SW480 (cell line): ENCODE measurements at regions not wholly inside any gene's neighbourhood (a gene's known extent, or its start where the extent isn't known, plus 50 kb on each side); places are given as distances from the start of the nearest gene placed in this dataset.
"Not testable (repeated sequence)": the region's sequence is repeated elsewhere in the genome, so short reads cannot be mapped to it uniquely, and the experiment has no call there.

Experiments
- DNase-seq: peaks from one replicate; pipeline ENCODE4 v3.0.0-alpha.2; 2016; ENCODE audit warnings: low spot score

DNA sequence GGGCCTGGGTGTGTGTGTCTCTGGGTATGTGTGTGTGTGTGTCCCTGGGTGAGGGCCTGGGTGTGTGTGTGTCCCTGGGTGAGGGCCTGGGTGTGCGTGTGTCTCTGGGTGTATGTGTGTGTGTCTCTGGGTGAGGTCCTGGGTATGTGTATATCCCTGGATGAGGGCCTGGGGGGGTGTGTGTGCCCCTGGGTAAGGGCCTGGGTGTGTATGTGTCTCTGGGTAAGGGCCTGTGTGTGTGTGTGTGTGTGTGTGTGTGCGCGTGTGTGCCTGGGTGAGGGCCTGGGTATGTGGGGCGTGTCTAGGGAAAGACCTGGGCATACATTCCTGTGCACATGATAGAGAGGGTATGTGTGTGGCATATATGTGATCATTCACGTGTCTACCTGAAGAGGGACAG is 155.1 kb upstream of the ZC3H12A start:
- no peak for DNase-seq

DNA sequence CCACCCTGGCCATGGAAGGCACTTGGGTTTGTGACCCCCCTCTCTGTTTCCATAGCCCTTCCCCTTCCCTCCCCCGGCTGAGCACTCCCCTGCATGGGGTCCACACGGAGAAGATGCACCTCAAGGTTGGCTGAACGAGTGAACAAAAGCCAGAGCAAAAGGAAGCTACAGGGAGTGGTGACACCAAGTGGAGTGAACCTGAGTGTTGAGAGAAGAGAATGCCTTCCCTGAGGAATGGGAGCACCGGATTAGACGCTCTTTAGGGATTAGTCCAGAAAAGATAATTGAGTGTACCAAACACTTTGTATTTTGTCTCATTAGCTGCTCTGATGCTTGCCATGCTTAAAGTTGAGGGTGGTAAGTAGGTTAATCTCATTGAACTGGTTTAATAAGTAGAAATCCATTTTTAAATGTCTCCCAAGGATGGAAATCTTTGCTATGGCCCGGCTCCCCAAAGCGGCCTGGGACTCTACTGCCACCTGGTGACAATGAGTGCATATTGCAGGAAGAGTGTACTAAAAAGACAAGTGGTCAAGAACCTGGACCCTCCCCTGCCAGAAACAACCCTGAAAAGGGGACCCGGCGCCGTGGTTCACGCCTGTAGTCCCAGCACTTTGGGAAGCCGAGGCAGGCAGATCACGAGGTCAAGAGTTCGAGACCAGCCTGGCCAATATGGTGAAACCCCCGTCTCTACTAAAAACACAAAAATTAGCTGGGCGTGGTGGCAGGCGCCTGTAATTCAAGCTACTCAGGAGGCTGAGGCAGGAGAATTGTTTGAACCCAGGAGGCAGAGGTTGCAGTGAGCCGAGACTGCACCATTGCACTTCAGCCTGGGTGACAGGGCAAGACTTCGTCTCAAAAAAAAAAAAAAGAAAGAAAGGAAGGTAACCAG is 150.6 kb upstream of the ZC3H12A start:
- no peak for DNase-seq

DNA sequence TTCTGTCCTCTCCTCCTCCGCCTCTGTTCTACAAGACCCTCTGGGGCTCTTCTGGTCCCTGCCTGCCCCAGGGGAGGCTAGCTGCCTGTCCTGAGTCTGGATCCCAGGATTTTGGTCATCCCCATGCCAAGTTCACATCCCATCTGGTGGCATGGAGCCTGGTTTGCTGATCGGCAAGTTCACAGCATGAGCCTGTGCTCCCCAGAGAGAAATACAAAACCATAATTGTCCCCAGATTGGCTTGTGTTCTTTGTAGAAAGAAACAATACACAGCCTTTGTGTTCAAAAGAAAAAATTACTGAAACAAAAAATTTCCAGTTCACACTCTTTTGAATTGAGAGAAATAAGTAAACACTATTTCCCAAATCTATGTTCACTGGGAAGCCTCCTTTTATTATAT is 149.4 kb upstream of the ZC3H12A start:
- no peak for DNase-seq

DNA sequence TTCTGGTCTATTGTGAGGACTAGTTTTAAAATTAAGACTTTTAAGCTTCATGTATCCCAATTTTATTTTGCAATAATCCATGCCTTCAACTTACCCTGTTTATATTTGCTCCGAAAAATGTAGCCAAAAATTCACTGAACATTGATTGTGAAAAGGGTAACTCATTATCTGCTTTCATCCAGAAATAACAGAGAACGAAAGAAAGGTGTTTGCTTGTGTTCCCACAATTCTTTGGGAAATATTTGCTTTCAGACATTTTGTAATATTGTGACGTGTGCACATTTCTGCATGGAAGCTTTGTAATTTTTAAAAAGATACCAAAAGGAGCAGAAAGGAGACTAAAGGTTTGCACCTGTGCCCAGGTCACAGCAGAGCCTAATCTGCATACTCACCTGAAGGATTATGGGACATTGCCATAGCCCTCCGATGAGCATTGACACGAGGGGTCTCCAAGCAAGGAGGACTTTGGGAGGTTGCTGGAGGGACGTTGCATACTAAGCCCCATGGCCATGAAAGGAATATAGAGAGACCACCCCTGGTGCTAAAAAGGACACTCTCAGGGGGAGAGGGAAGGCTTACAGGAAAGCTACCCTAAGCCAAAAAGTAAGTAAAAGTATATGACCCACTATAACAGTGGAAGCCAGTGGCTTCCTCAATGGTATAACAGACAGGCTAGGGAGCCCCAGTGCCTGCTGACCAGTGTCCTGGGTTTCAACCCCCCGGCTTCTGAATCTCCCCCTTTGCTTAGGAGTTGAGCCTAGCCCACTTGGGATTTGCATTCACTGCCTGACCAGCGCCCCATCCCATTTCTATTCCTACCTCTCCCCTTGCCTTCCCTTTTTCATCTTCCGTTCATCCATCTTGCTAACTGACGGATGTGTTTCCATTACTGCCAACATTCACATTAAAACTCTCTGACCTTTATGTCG is 148.6 kb upstream of the ZC3H12A start:
- peak; percentile 19 for DNase-seq

DNA sequence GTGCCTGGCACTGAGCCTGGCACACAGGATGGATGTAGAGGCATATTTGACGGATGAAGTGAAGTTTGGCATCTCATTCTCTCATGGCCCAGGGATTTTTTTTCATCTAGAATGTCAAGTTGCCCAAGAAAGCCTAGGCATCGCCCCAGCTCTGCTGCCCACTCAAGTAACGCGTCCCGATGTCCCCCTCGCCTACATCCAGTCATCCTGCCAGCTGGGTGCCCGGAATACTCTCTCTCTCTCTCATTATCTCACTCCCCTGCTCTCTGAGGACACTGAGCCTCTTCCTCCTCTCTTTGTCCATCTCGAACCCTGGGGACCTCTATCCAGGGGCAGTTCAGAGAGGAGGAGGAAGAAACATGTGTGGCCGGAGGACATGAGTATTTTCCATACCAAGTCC is 142.3 kb upstream of the ZC3H12A start:
- DNase-seq = no peak

DNA sequence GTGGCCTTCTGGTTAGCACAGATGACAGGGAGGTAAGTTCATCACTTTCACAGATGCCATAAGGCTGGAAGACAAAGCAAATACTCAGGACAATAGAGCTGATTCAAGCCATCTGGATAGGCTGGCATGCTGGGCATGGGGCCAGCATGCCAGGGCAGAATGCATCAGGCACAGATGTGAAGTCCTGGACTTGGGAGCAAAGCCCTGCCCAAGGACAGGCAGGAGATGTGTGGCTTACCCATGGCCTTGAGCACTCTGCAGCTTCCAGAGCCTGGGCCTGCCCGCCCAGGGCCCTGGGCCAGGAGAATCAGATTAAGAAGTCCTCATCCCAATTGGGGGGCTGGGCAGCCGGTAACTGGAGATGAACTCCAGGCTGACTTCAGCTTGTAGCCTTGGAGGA is 135.7 kb upstream of the ZC3H12A start:
- DNase-seq = no peak

DNA sequence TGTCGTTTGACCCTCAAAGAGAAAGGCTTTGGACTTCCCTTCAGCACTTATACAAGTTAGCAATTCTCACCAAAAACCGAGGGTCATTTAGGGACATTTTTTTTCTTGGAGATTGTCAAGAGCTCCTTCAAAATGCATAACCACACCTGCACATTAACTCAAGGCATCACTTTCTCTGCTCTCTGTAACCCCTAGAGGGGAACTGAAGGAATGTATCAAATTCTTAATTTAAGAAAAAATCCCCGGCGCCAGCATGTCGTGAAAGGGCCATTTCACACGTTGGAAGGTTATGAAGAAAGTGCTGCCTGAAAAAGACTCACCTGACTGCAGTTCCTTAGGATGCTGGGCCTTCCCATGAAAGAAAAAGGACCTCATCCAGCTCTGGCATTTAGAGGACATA is 131.6 kb upstream of the ZC3H12A start:
- no peak for DNase-seq

DNA sequence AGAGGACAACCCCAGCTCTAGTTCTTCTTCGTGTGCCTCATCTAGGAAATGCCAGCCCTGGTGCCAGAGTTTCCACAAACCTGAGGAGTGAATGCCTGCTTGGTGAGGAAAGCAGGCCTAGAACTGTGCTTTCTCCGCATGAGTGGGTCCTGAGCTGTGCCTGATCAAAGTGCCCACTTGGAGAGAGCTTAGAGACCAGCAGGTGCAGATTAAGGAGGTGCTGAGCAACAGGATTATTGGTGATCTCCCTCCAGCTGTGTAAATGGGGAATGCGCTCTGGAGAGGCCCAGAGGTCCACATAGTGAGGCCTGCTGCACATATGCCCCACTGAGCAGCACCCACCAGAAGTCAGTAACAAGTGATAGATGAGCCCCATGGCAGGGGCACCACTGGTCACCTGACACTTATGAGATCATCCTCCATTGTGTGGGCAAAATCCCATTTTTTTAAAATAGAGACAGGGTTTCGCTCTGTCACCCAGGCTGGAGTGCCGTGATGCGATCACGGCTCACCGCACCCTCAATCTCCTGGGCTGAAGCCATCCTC is 127.2 kb upstream of the ZC3H12A start:
- no peak for DNase-seq

DNA sequence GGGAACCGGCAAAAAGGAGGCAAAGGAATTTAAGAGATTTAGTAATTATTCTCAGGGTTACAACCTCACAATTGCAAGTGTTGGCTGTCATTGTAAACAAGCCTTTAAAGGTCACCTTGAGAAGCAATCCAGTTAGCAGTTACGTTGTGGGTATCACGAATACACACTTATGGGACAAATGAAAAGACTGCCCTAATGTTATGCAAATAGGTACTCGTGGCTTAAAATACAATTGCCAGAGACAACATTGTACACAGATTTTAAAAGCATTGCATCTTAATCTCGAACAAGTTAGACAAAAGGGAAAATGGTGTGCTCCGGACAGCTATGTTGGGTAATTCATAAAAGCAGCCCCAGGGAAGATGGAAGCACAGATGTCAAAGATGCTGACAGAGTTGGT is 120.5 kb upstream of the ZC3H12A start:
- no peak for DNase-seq

DNA sequence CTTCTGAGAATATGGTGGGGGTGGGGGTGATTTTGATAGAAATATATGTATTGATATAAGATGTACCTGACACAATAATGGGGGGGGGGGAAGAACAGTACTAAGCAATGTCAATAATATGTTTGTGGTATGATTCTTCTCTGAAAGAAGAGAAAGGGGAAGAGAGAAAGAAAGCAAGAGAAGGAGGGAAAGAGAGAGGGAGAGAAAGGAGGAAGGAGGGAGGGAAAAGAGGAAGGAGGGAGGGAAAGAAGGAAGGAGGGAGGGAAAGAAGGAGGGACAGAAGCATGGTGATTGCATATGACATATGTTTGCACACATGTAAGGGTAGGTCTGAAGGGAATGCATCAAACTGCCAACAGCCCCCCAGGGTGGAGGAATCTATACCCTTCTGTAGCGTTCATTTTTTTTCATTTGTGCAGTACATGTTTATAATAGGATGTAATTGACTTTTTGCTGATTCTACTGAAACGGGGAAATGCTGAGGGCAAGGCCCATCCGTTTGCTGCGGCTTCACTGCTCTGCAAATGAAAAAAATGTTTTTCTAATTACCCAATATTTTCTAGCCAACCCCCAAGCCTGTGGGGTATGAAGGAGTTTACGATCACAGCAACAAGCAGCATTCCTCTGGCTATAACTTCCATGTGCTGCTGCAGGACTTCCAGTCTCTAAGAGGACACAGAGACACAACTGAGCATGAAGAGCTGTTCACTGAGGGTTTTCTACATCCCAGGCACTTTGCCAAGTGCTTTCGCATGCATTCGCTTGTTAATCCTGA is 119.3 kb upstream of the ZC3H12A start:
- no peak for DNase-seq

DNA sequence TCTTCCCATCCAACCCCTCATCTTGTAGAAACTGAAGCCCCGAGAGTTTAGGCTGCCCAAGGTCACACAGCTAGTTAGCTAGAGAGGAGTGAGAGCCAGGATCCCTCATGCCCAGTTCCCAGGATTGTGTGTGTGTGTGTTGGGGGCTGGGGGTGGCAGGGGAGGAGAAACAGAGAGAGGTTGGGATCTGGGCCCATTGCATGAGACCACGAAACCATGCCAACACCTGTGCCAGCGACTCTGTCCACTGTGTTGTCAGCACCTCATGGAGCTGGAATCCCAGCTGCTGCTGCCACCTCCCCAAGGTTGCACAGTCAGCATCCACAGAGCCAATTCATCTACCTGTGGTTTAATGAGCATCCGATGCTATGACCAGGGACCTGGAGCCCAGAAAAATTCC is 115.4 kb upstream of the ZC3H12A start:
- DNase-seq = no peak

DNA sequence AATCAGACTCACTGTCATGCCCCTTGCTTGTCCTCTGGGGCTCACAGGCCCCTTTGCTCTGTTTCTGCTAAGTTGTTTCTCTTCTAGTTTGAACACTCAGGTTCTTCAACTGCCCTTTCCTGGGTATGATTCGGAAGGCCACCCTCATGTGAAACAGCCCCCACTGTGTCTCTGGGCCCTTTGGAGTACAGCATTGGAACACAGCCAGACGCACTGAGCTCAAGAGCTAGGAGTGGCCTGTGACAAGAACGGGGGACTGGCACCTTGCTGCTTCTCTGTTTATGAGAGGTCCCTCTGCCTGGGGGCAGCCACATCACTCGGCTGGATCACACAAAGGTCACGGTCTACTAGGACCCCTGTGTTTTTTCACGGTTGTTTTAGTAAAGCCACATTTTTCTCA is 114.4 kb upstream of the ZC3H12A start:
- no peak for DNase-seq

DNA sequence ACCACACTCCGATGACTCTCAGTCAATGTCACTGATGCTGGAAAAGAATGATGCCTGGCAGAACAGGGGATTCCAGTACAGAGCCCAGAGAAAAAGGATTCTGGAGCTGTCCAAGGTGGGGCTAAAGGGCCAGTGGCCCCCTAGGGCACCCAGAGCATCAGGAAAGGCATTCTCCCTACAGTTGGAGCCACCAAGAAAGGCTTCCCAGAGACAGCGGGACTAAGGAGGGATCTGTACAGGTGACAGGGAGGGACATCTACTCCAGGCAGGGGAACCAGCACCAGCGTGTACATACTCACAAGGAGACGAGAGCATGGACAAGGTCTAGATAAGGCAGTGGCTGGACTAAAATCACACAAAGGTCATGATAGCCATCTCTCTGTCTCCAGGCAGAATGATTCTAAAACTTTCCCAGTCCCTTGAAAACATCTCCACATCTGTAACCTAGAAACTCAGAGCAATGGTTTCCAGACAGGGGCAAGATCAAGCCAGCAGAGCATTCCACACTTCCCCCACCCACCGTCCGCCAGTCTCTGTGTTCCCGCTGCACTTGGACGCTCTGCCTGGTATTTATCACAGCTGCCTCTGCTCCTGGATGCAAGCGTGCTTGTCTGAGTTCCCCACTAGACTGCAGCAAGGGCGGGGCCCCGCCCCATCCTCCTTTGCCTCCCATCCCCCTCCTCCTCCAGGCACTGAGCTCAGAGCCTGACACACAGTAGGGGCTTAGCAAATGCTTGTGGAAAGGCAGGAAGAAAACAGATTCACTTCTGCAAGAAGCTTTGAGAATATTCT is 111.6 kb upstream of the ZC3H12A start:
- DNase-seq = no peak

DNA sequence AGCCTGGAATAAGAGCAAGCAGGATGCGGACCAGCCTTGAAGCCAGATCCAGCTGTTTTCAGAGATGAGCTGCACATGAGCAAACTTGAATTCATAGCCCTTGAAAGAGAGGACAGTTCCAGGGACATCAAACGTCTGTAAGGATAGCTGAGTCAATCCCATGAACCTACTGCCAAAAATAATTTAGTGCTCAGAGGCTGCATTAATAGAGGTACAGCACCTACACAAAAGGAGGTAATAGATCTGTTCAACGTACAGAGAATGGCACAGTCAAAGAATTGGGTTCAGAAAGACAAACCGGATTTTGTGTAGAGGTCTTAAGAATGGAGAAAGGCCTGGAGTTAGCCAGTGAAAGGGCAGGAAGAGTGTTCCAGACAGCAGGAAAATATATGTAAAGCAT is 110.8 kb upstream of the ZC3H12A start:
- no peak for DNase-seq

DNA sequence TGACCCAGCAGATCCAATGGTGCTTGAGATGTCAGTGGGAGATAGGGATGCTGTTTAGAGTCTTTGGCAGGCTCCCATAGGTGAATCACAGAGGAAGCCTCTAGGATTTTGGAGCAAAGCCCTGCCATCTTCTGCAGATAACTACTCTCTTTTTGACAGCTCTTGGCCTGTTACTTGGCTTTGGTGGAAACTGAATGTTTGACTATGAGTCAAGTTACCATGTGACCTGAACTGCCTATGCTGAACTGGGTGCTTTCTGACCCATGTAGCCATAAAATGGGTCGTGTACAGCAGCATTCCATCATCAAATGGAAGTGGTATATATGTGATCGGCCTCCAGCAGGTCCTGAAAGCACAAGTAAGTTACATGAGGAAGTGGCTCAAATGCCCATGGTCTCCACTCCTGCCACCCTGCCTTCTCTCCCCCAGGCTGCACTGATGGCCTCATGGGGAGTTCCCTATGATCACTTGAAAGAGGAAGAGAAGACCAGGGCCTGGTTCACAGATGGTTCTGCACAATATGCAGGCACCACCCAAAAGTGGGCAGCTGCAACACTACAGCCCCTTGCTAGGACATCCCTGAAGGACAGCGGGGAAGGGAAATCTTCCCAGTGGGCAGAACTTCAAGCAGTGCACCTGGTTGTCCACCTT is 105.6 kb upstream of the ZC3H12A start:
- not testable (repeated sequence) for DNase-seq

DNA sequence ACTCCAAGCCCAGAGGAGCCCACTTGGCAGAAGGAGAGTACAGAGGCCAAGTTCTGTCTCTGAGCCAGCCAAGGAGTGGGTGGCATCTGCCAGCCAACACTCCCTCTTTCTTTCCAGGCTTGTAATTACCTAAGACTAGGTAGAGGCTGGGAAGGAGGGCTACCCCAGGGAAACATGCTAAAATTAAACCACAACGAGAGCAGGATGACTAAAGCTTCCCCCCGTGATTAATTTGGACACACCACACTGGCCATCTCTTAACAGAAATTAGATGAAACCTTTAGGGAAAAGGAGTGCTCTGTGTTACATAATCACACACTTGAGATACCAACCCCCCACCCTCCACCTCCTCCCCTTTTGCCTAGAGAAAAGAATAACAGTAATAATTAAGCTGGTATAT is 102.1 kb upstream of the ZC3H12A start:
- DNase-seq = no peak

DNA sequence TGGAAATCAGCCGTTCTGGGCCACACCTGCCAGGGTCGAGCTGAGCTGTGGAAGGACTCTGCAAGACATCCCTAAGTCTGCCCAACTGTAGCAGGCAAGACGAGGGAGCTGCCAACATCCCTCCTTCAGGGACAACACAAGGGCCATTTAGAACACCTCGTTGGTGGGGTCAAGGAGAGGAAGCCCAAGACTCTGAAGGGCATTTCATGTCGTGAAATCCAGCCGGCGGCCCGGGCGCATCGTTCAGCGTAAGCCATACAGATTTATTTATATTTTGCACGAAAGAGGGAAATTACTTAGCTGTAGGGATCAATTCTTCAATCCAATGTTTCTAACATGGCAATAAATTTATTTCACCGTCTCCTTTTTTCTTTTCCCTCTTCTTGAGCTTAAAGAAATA is 101.7 kb upstream of the ZC3H12A start:
- DNase-seq = no peak

DNA sequence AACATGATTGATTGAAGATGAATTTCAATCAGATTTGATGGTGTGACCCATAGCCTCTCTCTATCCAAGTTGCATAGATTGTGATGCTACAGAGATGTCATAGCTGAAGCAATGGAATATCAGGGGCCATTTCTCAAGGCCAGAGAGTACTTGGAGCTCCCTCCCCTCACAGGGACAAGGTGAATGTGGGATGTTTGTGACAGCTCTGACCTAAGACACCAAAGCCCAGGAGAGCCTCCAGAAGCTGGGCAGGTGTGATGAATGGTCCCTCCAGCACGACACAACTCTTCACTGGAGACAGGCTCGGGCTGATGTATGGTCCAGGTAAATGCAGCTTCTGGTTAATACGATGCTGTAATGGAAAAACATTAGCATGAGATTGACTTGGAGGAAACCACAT is 101.0 kb upstream of the ZC3H12A start:
- DNase-seq = no peak

DNA sequence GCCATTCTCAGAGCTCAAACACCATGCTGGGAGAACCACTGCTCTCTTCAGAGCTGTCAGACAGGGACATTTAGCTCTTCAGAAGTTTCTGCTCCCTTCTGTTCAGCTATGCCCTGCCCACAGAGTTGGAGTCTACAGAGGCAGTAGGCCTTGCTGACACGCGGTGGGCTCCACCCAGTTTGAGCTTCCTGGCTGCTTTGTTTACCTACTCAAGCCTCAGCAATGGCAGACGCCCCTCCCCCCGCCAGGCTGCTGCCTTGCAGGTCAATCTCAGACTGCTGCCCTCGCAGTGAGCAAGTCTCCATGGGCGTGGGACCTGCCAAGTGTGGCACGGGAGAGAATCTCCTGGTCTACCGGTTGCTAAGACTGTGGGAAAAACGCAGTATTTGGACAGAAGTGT is 93.8 kb upstream of the ZC3H12A start:
- not testable (repeated sequence) for DNase-seq

DNA sequence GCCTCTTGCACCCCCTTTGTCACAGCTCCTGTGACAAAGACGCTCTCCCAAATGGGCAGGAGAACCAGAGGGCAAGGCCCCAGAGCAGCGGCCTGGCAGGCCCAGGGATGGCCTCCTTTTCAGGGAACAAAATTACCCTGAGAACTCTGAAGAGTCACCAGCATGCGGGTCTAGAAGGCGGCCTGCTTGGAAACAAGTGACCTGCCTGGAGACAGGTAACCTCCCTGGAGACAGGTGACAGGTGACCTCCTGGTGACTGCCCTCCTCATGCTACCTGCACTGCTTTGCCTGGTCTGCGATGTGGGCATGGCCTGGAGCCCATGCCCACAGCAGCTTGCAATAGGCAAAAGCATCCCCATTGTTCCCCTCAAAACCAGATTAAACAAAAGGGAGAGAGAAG is 86.5 kb upstream of the ZC3H12A start:
- no peak for DNase-seq

DNA sequence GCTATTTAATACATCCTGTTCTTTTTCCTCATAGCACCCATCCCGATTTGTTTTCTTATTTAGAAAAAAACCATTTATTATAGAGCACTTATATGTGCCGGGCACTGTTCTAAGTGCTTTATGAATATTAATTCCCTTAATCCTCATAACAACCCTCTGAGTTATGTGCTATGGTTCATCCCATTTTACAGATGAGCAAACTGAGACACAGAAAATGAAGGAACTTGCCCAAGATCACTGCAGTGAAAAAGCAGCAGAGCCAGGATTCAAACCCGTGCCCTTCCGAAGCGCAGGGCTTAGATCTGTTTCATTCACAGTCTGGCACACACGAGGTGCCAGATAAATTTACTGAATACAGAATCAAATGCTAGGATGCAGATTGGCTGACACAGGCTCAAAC is 85.1 kb upstream of the ZC3H12A start:
- DNase-seq = no peak
